ENCODE measurements at regions not wholly inside any gene's neighbourhood (a gene's known extent, or its start where the extent isn't known, plus 50 kb on each side); places are given as distances from the start of the nearest gene placed in this dataset.

DNA sequence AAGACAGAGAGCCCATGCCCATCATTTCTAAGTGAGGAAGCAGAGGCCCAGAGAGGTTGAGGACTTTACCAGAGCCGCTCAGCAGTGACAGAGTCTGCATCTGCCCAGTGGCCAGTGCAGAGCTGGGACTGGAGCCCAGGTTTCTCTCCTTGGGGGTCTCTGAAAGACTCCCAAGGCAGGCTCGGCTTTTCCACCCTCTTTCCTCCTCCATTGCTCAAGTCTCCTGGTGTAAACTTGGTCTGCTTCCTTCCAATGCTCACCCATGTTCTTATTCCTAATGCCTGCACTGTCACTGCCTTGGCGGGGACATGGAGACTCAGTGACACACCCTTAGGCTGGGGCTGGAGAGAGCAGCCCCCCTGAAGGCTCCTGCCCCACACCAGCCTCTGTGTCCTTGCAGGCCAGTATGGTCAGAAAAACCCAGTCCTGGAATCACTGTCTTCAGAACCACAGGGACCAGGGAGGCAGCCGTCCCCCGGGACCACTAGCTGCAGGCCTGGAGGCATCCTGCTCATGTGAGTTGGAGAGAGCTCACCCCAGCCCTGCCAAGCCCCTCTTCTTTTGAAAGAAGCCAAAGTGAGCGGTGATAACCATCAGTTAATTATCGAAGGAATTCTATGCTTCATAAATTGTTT, 211.0 kb upstream of the ZNF536 start:
- Histone ChIP-seq H3K9me2 (ENCODE audit: insufficient read depth) (no peaks in the 10 kb centered on the region), H3K4me2 (ENCODE audit: low read length) (no peak overlapping the region), H3K36me3 (ENCODE audit: control insufficient read depth in 1 of 2, insufficient read depth in 2 of 2, low read length in 2 of 2) (no peaks in the 10 kb centered on the region), H3K9ac (ENCODE audit: low read length) (no peak overlapping the region), H3K79me2 (ENCODE audit: insufficient read depth, low read length) (no peaks in the 10 kb centered on the region), H3K27me3 (ENCODE audit: insufficient read depth, low read length) (peaks cover 35% of the 10 kb centered on the region; the same call in 1 of the 2 replicates), H3K27ac (ENCODE audit: low read depth, low read length) (no peak overlapping the region), H3K9me3 (ENCODE audit: control insufficient read depth in 1 of 2, insufficient read depth in 1 of 2, low read depth in 1 of 2, low read length in 2 of 2) (no peaks in the 10 kb centered on the region), H3K4me3 (replicated peaks in 1 of 2; ENCODE audit: low read depth in 1 of 2, low read length in 2 of 2) (no peak overlapping the region), H4K20me1 (ENCODE audit: insufficient read depth) (no peaks in the 10 kb centered on the region), H3K4me1 (ENCODE audit: control insufficient read depth in 1 of 2, insufficient read depth in 2 of 2, low read length in 2 of 2) (no peaks in the 10 kb centered on the region), H2AFZ (ENCODE audit: low read depth, low read length, poor library complexity, severe bottlenecking) (no peak overlapping the region)
- TF ChIP-seq, protein P1, sequence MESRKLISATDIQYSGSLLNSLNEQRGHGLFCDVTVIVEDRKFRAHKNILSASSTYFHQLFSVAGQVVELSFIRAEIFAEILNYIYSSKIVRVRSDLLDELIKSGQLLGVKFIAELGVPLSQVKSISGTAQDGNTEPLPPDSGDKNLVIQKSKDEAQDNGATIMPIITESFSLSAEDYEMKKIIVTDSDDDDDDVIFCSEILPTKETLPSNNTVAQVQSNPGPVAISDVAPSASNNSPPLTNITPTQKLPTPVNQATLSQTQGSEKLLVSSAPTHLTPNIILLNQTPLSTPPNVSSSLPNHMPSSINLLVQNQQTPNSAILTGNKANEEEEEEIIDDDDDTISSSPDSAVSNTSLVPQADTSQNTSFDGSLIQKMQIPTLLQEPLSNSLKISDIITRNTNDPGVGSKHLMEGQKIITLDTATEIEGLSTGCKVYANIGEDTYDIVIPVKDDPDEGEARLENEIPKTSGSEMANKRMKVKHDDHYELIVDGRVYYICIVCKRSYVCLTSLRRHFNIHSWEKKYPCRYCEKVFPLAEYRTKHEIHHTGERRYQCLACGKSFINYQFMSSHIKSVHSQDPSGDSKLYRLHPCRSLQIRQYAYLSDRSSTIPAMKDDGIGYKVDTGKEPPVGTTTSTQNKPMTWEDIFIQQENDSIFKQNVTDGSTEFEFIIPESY (IDR thresholded peaks at IDR 0.05; ENCODE audit: extremely low read depth, insufficient replicate concordance, low read length) = no peak
- TF ChIP-seq EZH2 (IDR thresholded peaks at IDR 0.05) (no peak), SP1 (IDR thresholded peaks at IDR 0.05; ENCODE audit: low read depth) (no peak), YY1 (IDR thresholded peaks at IDR 0.05; ENCODE audit: extremely low read depth, insufficient replicate concordance, low read depth, low read length) (no peak), EZH2phosphoT487 (IDR thresholded peaks at IDR 0.05; ENCODE audit: borderline replicate concordance) (no peak), JUND (IDR thresholded peaks at IDR 0.05) (no peak), POLR2AphosphoS5 (IDR thresholded peaks at IDR 0.05; ENCODE audit: low read depth, low read length) (no peak), ZFX (IDR thresholded peaks at IDR 0.05) (no peak), ELF1 (IDR thresholded peaks at IDR 0.05; ENCODE audit: borderline replicate concordance, low read depth) (no peak), TCF7L2 (IDR thresholded peaks at IDR 0.05; ENCODE audit: borderline replicate concordance, extremely low read depth, insufficient read depth, insufficient read length) (no peak), EGR1 (IDR thresholded peaks at IDR 0.05; ENCODE audit: low read depth) (no peak), CBX3 (IDR thresholded peaks at IDR 0.05; ENCODE audit: low read depth) (no peak), FOSL1 (IDR thresholded peaks at IDR 0.05; ENCODE audit: low read depth) (no peak), SIN3A (IDR thresholded peaks at IDR 0.05; ENCODE audit: low read depth) (no peak), CEBPB (IDR thresholded peaks at IDR 0.05; ENCODE audit: low read depth) (no peak), POLR2A (IDR thresholded peaks at IDR 0.05; ENCODE audit: borderline replicate concordance, extremely low read depth, insufficient read depth, insufficient read length) (no peak), ZNF274 (IDR thresholded peaks at IDR 0.05; ENCODE audit: low read depth, low read length) (no peak)
- TF ChIP-seq, protein P2, sequence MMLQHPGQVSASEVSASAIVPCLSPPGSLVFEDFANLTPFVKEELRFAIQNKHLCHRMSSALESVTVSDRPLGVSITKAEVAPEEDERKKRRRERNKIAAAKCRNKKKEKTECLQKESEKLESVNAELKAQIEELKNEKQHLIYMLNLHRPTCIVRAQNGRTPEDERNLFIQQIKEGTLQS (IDR thresholded peaks at IDR 0.05) = no peak
- TF ChIP-seq, protein P3, sequence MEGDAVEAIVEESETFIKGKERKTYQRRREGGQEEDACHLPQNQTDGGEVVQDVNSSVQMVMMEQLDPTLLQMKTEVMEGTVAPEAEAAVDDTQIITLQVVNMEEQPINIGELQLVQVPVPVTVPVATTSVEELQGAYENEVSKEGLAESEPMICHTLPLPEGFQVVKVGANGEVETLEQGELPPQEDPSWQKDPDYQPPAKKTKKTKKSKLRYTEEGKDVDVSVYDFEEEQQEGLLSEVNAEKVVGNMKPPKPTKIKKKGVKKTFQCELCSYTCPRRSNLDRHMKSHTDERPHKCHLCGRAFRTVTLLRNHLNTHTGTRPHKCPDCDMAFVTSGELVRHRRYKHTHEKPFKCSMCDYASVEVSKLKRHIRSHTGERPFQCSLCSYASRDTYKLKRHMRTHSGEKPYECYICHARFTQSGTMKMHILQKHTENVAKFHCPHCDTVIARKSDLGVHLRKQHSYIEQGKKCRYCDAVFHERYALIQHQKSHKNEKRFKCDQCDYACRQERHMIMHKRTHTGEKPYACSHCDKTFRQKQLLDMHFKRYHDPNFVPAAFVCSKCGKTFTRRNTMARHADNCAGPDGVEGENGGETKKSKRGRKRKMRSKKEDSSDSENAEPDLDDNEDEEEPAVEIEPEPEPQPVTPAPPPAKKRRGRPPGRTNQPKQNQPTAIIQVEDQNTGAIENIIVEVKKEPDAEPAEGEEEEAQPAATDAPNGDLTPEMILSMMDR (IDR thresholded peaks at IDR 0.05 in 2 of 3, conservative IDR thresholded peaks at IDR 0.05 in 1 of 3; ENCODE audit: borderline replicate concordance in 1 of 3, insufficient read depth in 1 of 3, low read depth in 2 of 3, low read length in 2 of 3) = no peak
- TF ChIP-seq, protein P4, sequence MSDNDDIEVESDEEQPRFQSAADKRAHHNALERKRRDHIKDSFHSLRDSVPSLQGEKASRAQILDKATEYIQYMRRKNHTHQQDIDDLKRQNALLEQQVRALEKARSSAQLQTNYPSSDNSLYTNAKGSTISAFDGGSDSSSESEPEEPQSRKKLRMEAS (IDR thresholded peaks at IDR 0.05) = no peak
- DNase-seq (ENCODE audit: low read depth, low spot score) = no peak
- ATAC-seq = no peak
- no TSS peak for BruUV-seq (replicated peaks)
- intact Hi-C loops (cut with micrococcal nuclease) = no loop called here
- ChIA-PET RAD21 (ENCODE audit: low non-redundant PET in 1 of 2, low total read pairs in 2 of 2, uncharacterized antibody in 2 of 2, unreplicated experiment in 2 of 2) (no interaction called here), CTCF (no interaction called here), POLR2A (no interaction called here)
